ENCODE measurements at regions not wholly inside any gene's neighbourhood (a gene's known extent, or its start where the extent isn't known, plus 50 kb on each side); places are given as distances from the start of the nearest gene placed in this dataset.

- H3K9me3 ChIP-seq: no peaks in the 10 kb centered on the region
- H3K27me3 ChIP-seq: no peaks in the 10 kb centered on the region
- no peak overlapping the region for H3K4me3 ChIP-seq
- no peak overlapping the region for H3K27ac ChIP-seq
- H3K36me3 ChIP-seq: no peaks in the 10 kb centered on the region
- no peak for DNase-seq
- H3K4me1 ChIP-seq: no peaks in the 10 kb centered on the region
- no peak for TF ChIP-seq POLR2A (IDR thresholded peaks at IDR 0.05)
- TF ChIP-seq, protein P1, sequence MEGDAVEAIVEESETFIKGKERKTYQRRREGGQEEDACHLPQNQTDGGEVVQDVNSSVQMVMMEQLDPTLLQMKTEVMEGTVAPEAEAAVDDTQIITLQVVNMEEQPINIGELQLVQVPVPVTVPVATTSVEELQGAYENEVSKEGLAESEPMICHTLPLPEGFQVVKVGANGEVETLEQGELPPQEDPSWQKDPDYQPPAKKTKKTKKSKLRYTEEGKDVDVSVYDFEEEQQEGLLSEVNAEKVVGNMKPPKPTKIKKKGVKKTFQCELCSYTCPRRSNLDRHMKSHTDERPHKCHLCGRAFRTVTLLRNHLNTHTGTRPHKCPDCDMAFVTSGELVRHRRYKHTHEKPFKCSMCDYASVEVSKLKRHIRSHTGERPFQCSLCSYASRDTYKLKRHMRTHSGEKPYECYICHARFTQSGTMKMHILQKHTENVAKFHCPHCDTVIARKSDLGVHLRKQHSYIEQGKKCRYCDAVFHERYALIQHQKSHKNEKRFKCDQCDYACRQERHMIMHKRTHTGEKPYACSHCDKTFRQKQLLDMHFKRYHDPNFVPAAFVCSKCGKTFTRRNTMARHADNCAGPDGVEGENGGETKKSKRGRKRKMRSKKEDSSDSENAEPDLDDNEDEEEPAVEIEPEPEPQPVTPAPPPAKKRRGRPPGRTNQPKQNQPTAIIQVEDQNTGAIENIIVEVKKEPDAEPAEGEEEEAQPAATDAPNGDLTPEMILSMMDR (IDR thresholded peaks at IDR 0.05): no peak
Observed at GRCh38 chr21:27582246-27582947, 615.5 kb upstream of the ADAMTS5 start.

DNA sequence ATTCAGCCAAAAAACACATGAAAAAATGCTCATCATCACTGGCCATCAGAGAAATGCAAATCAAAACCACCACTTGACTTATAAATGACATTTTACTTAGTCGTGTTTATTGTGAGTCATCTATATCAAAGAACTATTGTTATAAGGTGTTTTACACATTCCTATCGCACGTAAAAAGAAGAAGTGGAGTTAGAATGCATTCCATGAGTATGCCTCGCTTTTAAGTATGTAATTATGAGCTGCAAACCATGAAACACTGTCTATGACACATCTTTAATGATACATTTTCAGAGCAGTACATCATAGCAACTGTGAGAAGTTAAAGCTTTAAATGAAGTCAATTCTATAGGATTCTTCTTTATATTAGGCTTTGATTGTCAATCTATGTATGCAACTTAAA, 614.3 kb upstream of the ADAMTS5 start:
- TF ChIP-seq, protein P1 (IDR thresholded peaks at IDR 0.05): no peak
- TF ChIP-seq POLR2A (IDR thresholded peaks at IDR 0.05): no peak
- no peak for DNase-seq
- Histone ChIP-seq H3K9me3 (no peaks in the 10 kb centered on the region), H3K27ac (no peak overlapping the region), H3K27me3 (no peaks in the 10 kb centered on the region), H3K36me3 (no peaks in the 10 kb centered on the region), H3K4me1 (no peaks in the 10 kb centered on the region), H3K4me3 (no peak overlapping the region)

DNA sequence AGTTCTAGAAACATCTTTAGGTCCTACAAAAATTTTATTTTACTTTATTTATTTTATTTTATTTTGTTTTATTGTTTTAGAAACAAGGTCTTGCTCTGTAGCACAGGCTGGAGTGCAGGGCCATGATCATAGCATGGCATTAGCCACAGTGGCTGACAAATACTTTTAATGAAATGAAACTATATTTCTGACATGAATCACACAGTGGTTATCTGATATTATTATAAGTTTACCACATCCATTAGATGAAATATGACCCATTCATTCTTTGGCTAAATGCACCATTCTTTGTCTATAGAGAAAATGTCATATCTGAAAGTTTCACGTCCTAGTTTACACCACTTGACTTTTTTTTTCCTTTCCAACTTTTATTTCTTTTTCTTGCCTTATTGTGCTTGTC, 613.4 kb upstream of the ADAMTS5 start:
- TF ChIP-seq POLR2A (IDR thresholded peaks at IDR 0.05): no peak
- TF ChIP-seq, protein P1 (IDR thresholded peaks at IDR 0.05): no peak
- no peak overlapping the region for H3K4me3 ChIP-seq
- no peaks in the 10 kb centered on the region for H3K36me3 ChIP-seq
- H3K27ac ChIP-seq: no peak overlapping the region
- DNase-seq: no peak
- H3K4me1 ChIP-seq: no peaks in the 10 kb centered on the region
- H3K27me3 ChIP-seq: no peaks in the 10 kb centered on the region
- no peaks in the 10 kb centered on the region for H3K9me3 ChIP-seq

DNA sequence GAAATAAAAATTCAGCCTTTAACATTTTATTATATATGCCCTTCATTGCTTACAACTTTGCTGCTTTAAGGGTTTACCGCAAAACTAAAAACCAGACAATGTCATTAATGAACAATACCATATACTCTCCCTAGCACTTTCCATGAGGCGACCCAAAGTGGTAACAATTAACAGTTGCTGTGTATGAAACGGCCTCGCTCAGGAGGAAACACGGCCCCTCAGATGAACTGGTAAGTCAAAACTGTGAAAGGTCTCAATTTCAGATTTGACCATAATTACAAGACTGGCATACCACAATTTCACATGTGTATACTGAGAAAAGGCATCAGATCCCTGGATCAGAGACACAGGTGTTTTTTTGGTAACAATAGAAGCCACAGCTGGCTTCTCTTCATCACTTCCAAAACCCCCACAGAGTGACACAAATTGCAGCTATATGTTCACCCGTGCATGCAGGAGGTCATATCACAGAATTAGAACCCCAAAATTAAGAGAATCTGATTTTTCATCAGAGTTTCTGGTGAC, 611.9 kb upstream of the ADAMTS5 start:
- TF ChIP-seq POLR2A (IDR thresholded peaks at IDR 0.05): no peak
- TF ChIP-seq, protein P1 (IDR thresholded peaks at IDR 0.05): no peak
- DNase-seq: no peak
- no peaks in the 10 kb centered on the region for H3K4me1 ChIP-seq

DNA sequence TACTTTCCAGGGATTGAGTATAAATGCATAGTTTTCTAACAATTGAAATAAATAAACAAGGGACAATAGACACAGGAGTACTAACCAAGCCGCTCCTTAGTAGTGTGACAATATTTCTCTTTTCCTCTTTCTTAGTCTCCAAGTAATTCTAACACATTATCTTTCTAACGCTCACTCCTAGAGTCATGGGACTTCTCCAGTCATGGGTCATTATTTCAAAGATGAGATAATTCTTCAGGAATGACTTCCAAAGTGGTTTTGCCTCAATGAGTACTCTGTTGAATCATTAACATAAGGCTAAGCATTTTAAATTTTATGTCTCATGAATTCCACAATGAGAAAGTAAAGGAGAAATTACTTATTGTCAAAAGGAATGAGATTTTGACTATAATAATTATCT, 605.8 kb upstream of the ADAMTS5 start:
- DNase-seq: no peak
- H3K36me3 ChIP-seq: no peaks in the 10 kb centered on the region

More for the DNA sequence above, 611.9 kb upstream of the ADAMTS5 start:
- Histone ChIP-seq H3K27me3 (no peaks in the 10 kb centered on the region), H3K4me3 (no peak overlapping the region), H3K27ac (no peak overlapping the region), H3K36me3 (no peaks in the 10 kb centered on the region), H3K9me3 (no peaks in the 10 kb centered on the region)

More for the DNA sequence above, 605.8 kb upstream of the ADAMTS5 start:
- Histone ChIP-seq H3K27me3 (no peaks in the 10 kb centered on the region), H3K27ac (no peak overlapping the region), H3K9me3 (no peaks in the 10 kb centered on the region), H3K4me3 (no peak overlapping the region), H3K4me1 (no peaks in the 10 kb centered on the region)
- no peak for TF ChIP-seq POLR2A (IDR thresholded peaks at IDR 0.05)
- TF ChIP-seq, protein P1 (IDR thresholded peaks at IDR 0.05): no peak
